ENCODE measurements at regions not wholly inside any gene's neighbourhood (a gene's known extent, or its start where the extent isn't known, plus 50 kb on each side); places are given as distances from the start of the nearest gene placed in this dataset.
"Not testable (repeated sequence)": the region's sequence is repeated elsewhere in the genome, so short reads cannot be mapped to it uniquely, and the experiment has no call there.

DNA sequence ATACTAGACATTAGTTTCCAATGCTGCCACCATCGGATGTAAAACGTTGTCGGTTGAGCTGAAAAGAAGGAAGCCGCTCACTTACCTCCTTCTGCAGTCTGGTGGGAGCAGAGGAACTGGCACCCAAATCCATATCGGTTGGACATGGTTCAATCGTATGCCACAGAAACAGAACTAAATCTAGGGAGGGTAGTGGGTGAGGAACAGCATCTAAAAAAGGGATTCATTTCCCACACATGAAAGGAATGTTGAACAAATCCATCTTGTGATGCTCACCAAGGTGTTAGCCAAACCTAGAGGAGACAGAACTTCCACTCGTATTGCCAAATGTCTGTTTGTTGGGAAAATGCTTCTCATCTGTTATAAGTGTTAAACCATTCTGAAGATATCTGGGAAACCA is 532.7 kb downstream of the NLGN4X start:
- no peak for DNase-seq

- no peak for DNase-seq
Observed at GRCh38 chrX:5683996-5684395, 544.7 kb downstream of the NLGN4X start.

DNA sequence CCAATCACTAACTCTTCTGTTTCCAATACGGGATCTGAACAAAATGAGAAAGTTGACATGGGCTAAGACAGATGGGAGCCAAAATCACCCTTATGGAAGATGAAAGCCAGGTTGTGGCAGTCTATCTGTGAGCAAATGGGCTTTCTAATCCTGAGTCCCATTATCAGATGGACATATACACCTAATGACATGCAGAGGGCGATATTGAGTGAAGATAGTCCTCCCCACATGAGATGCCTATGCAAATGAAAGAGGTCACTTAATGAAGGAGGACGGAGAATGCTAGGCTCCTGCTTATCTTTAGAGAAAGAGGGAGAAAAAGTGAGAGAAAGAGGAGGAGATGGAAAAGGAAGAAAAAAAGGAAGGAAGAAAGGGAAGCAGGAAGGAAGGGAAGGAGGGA is 547.5 kb downstream of the NLGN4X start:
- DNase-seq: no peak

- DNase-seq: no peak
Observed at GRCh38 chrX:5674036-5674435, 554.6 kb downstream of the NLGN4X start.

DNA sequence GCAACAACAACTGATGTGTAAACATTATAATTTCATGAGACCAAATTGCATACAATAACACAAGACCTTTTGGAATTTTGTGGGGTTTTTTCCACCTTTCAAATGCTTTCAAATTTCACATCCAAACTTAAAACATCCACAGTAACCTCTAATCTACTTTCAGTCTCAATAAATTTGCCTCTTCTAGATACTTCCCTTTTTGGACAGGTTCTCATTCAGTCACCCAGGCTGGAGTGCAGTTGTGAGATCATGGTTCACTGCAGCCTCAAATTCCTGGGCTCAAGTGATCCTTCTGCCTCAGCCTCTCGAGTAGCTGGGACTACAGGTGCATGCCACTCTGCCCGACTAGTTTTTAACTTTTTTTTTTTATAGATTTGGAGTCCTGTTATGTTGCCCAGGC is 556.6 kb downstream of the NLGN4X start:
- no peak for DNase-seq

DNA sequence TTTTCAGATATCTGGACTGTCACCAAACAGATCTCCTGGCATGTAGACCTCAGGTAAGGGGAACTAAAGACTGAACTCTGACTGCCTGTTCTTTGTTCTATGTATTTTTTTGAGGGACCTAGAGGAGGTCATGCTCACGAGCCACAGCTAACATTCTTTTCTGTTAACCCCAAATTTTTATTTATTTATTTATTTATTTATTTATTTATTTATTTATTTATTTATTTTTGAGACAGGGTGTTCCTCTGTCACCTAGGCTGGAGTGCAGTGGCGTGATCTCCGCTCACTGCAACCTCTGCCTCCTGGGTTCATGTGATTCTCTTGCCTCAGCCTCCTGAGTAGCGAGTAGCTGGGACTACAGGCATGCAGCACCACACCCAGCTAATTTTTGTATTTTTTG is 562.0 kb downstream of the NLGN4X start:
- not testable (repeated sequence) for DNase-seq

DNA sequence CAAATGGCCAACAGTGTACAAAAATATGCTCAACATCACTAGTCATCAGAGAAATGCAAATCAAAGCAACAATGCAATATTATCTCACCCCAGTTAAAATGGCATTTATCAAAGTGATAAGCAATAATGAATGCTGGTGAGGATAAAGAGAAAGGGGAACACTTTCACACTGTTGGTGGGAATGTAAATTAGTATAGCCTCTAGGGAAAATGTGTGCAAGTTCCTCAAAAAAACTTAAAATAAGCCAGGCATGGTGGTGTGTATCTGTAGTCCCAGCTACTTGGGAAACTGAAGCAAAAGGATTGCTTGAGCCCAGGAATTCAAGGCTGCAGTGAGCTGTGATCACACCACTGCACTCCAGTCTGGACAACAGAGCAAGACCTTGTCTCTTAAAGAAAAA is 572.1 kb downstream of the NLGN4X start:
- DNase-seq: no peak

GRCh38 chrX:5650904-5651303 is 577.8 kb downstream of the NLGN4X start:
- DNase-seq: no peak

- DNase-seq: no peak
Observed at GRCh38 chrX:5648941-5649568, 579.6 kb downstream of the NLGN4X start.

GRCh38 chrX:5646818-5647217 is 581.8 kb downstream of the NLGN4X start:
- DNase-seq: no peak

GRCh38 chrX:5644776-5645175 is 583.9 kb downstream of the NLGN4X start:
- DNase-seq: no peak

- no peak for DNase-seq
Observed at GRCh38 chrX:5640071-5640470, 588.6 kb downstream of the NLGN4X start.

- no peak for DNase-seq
Observed at GRCh38 chrX:5638572-5638971, 590.1 kb downstream of the NLGN4X start.

- DNase-seq: no peak
Observed at GRCh38 chrX:5632887-5633286, 595.8 kb downstream of the NLGN4X start.

DNA sequence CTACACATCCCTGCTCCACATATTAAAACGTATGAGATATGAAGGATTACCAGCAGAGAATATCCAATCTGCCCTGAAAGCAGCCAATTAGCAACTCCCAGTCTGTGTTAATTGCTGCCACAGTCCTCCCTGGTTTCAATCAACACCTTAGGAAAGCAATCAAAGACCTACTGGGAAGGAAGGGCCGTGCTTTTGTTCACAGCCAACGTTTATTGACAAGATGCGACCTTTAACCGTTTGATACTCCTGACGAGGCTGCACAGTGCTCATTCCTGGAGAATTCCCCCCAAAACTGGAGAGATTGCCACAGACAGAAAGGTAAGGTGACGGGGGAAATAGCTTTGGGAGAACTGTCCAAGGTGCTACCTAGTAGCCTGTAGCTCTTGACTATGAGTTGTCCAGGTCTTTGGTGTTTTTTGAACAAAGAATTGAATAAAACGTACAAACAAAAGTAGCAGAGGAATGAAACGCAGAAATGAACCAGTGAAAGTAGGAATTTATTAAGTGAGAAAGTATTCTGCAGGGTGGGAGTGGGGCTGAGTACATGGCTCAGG is 596.5 kb downstream of the NLGN4X start:
- DNase-seq: no peak

DNA sequence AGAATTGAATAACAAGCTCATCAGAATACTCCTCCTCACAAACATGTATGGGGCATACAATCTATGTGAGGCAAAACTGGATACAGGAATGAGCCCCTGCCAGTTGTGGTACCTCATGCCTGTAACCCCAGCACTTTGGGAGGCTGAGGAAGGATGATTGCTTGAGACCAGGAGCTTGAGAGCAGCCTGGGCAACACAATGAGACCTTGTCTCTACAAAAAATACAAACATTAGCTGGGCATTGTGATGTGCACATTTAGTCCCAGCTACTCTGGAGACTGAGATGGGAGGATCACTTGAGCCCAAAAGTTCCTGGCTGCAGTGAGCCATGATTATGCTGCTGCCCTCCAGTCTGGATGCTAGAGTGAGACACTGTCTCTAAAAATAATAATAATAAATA is 611.0 kb downstream of the NLGN4X start:
- no peak for DNase-seq

DNA sequence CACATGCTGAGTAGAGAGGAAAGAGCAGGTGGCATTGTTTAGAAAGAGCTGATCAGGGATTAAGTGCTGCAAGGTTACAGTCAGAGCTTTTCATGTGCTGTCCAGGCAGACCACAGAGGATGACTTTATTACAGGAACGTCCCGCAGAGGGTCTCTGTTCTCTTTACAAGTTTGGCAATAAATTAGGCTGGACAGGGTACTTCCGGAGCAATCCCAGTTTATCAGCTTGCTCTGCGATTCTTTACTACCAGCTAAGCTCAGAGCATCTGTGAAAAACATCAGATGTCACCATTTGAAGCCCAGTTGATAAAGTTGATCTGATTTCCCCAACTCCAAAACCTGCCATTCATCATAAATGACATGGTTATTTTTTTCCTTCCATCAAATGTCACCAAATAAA is 633.1 kb downstream of the NLGN4X start:
- no peak for DNase-seq

DNA sequence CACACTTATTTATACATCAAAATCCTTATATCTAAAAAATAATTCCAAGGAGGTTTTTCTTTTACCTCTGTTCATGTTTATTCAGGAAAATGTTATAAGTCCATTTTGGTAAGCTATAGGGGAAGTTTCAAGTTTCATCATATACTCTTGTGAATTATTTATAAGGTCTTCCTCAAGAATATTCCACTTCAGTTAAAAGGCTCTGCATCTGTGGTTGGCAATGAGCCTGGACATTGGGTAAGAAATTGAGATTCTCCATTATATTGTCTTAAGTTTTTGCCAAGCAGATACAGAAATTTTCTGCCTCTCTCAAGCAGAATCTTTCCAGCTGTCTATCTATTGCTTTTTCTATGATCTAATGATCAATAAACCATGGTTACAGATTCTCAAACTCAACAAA is 641.9 kb downstream of the NLGN4X start:
- no peak for DNase-seq

DNA sequence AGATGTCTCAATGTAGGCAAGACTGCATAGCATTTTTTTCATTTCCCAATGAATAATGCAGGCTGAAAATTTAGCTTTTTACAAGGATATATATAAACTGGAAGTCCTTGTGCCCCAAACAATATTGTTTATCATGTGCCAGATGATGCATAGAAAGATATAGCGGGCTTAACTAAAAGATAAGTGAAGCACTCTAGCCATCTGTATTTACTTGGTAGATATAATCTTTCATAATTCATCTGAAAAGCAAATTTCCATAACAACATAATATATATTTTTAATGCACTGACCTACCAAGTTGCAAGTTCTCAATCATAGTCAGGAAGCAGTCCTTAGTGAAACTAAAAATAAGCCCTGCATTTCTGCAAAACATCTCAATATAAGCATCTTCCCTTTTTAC is 653.3 kb downstream of the NLGN4X start:
- no peak for DNase-seq

DNA sequence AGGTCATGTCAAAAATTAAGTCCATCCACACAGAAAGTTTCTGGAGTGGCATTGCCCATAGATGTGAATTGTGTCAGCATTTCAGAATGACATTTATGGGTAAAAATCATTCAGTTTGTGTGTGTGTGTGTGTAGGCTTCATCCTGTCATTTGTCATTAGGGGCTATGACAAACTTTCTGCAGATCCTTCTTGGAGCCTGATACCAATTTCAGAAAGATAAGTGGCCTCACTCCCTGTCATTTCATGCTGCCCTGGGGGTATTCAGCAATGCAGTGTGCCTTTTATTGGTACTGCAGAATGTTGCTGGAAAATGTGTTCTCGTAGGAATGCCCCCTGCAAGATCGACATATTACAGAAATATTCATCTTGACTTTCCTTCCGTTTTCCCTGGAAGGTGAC is 659.7 kb downstream of the NLGN4X start:
- no peak for DNase-seq

DNA sequence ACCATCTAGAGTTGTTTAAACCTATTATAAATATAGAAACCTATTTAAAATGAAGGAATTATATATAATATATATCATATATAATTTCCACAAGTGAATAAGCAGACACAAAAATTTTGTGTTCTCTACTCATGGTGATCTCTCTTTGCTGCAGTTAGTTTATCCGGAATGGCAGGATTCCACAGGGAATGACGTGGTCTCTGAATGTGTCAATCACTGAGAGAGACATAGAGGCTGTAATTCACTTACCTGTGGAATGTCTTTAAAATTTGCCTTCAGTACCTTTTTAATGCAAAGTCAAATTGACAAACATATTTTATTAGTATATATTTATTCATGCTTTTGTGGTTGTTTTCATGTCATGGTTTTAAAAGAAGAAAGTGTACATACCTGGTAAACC is 669.3 kb downstream of the NLGN4X start:
- no peak for DNase-seq

DNA sequence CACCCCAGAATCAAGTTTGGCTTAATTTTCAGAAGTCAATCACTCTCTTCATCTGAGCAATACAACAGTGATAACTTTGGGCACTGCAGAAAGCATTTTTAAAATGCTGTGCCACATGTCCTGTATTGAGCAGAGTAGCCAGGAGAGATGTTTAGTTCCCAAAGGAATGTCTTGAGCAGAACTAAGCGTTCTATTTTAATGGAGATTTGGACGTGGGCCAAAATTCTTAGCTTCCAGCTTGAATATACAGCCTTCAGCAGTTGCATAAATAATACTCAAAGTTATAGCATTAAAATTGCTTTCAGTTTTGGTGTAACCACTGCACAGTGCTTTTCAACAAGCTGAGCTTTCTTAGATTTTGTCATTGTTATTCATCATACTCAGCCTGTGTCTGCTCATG is 679.2 kb downstream of the NLGN4X start:
- no peak for DNase-seq

GRCh38 chrX:5537098-5537497 is 691.6 kb downstream of the NLGN4X start:
- DNase-seq: no peak

DNA sequence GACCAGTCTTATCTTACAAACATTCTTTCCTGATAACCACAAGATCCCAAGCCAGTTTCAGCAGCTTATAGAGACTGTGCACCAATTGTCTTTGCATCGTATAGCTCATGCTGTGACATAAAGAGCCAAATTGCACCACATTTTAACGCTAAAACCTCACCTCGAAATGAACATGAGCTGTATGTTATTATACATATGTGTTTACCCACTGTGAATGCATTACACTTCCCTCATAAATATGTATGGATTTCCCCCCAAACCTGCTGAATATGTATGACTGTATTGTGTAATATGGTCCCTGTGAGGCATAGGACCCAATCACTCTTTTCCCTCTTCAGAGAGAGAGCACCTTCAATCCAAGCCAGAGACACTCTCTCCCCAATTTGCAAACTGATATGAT is 692.4 kb downstream of the NLGN4X start:
- no peak for DNase-seq

DNA sequence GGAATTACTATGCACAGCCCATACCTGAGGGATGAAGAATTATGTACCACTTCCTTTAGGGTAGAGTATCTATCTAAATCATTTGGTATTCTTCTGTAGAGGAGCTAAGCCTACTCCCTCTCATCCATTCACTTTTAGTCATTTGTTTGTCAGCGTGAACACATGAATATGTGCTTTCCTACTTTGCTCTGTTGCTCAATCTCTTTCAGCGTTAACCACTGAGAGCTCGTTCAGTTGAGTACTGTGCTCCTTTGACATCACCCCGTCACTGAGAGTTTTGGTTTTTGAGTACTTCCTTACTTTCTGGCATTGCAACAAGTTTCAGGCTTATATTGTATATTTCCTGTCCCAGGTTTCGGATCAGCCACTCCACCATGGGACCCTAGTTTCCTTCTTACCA is 700.6 kb downstream of the NLGN4X start:
- no peak for DNase-seq
